Effector memory CD4-positive, alpha-beta T cell (primary cell): ENCODE measurements at regions not wholly inside any gene's neighbourhood (a gene's known extent, or its start where the extent isn't known, plus 50 kb on each side); places are given as distances from the start of the nearest gene placed in this dataset.

Source experiments
- DNase-seq, 3 donors: peaks; one replicate each; pipeline ENCODE4 v3.0.0-alpha.2; 2020
- H3K27ac ChIP-seq: 2 replicates; pipeline ENCODE4 v1.7.0; 2013; ENCODE audit warnings: mild to moderate bottlenecking, low read length, moderate library complexity; ENCODE audit not compliant: insufficient read depth, poor library complexity, severe bottlenecking
- H3K27me3 ChIP-seq: replicated peaks from 2 replicates; pipeline ENCODE4 v1.7.0; 2013; ENCODE audit warnings: mild to moderate bottlenecking, low read length; ENCODE audit not compliant: insufficient read depth, control insufficient read depth, poor library complexity, severe bottlenecking
- H3K36me3 ChIP-seq: 2 replicates; pipeline ENCODE4 v1.7.0; 2013; ENCODE audit warnings: mild to moderate bottlenecking, low read length, moderate library complexity; ENCODE audit not compliant: control insufficient read depth, insufficient read depth
- H3K4me1 ChIP-seq: 2 replicates; pipeline ENCODE4 v1.7.0; 2013; ENCODE audit warnings: low read length, mild to moderate bottlenecking; ENCODE audit not compliant: control insufficient read depth, insufficient read depth, poor library complexity, severe bottlenecking
- H3K4me3 ChIP-seq: 2 replicates; pipeline ENCODE4 v1.7.0; 2013; ENCODE audit warnings: low read length, low read depth, mild to moderate bottlenecking; ENCODE audit not compliant: insufficient read depth, poor library complexity, severe bottlenecking
- H3K9me3 ChIP-seq: 2 replicates; pipeline ENCODE4 v1.7.0; 2013; ENCODE audit warnings: mild to moderate bottlenecking, low read length, moderate library complexity; ENCODE audit not compliant: control insufficient read depth

DNA sequence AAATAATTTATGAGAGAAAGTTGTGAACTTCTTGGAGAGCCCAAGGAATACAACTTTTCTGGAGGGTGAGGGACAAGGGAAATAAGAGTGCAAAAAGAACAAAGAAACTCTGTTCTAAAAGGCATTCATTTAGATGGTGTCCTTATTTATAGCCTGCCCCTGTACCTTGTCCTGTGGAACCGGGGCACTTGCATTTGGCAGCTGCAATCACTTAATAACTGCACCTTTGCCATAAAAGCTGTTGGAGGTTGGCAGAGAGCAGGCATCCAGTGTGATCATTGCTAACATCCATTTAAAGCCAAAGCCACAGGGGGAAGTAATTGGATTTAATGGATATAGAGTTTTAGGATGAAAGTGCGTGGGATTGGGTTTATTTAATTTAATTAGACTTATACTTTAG, 50.8 kb upstream of the SGK1 start:
- Histone ChIP-seq H3K27ac (no peak overlapping the region), H3K27me3 (no peaks in the 10 kb centered on the region), H3K4me1 (peaks cover 6% of the 10 kb centered on the region), H3K4me3 (no peak overlapping the region), H3K9me3 (no peaks in the 10 kb centered on the region), H3K36me3 (no peaks in the 10 kb centered on the region)
- DNase-seq: no peak
